SK-N-MC (cell line): ENCODE measurements at regions not wholly inside any gene's neighbourhood (a gene's known extent, or its start where the extent isn't known, plus 50 kb on each side); places are given as distances from the start of the nearest gene placed in this dataset.

Experiments
- DNase-seq: peaks from one replicate; pipeline ENCODE4 v3.0.0-alpha.2; 2011; ENCODE audit warnings: low read depth, low spot score
- H3K27ac ChIP-seq: fragments of 200-600 bp; sonication (generic); 2 replicates; pipeline ENCODE4 v1.5.1; 2016; ENCODE audit warnings: mixed run types
- H3K36me3 ChIP-seq: fragments of 200-600 bp; sonication (generic); 2 replicates; pipeline ENCODE4 v1.6.1; 2017; ENCODE audit warnings: antibody characterized with exemption, low read length, mixed read lengths; ENCODE audit not compliant: insufficient read depth
- H3K4me3 ChIP-seq: fragments of 200-600 bp; sonication (generic); 2 replicates; pipeline ENCODE4 v1.5.1; 2016
- H3K9ac ChIP-seq: fragments of 200-600 bp; sonication (generic); 2 replicates; pipeline ENCODE4 v1.8.0; 2017; ENCODE audit warnings: mixed run types, mixed read lengths; ENCODE audit not compliant: insufficient read length
- H3K9me3 ChIP-seq: fragments of 200-600 bp; sonication (generic); 2 replicates; pipeline ENCODE4 v1.6.1; 2017; ENCODE audit warnings: low read depth, mild to moderate bottlenecking, antibody characterized with exemption, low read length, moderate library complexity, mixed read lengths
- EZH2 ChIP-seq: fragments of 200-600 bp; sonication (generic); IDR thresholded peaks from one replicate; pipeline ENCODE4 v1.6.1; 2017; ENCODE audit warnings: antibody characterized with exemption
- FOXP2 ChIP-seq: optimal IDR thresholded peaks from 2 replicates; pipeline ENCODE3; 2011; ENCODE audit warnings: mild to moderate bottlenecking, moderate library complexity; ENCODE audit not compliant: insufficient read depth; ENCODE audit errors: extremely low read length, control extremely low read depth
- POLR2AphosphoS5 ChIP-seq: IDR thresholded peaks from 2 replicates; pipeline ENCODE4 v1.6.1; 2012; ENCODE audit warnings: mild to moderate bottlenecking, low read depth, low read length, borderline replicate concordance

- H3K27ac ChIP-seq: no peak overlapping the region
- no peak overlapping the region for H3K9ac ChIP-seq
- no peaks in the 10 kb centered on the region for H3K9me3 ChIP-seq
- H3K36me3 ChIP-seq: no peaks in the 10 kb centered on the region
- H3K4me3 ChIP-seq: no peak overlapping the region
- TF ChIP-seq POLR2AphosphoS5: no peak
- TF ChIP-seq FOXP2: no peak
- no peak for TF ChIP-seq EZH2
- no peak for DNase-seq
Measured at GRCh38 chr15:38667890-38668850, 103.6 kb upstream of the RASGRP1 start.

GRCh38 chr15:38668898-38669391, 104.3 kb upstream of the RASGRP1 start:
- no peak overlapping the region for H3K4me3 ChIP-seq
- TF ChIP-seq FOXP2 (no peak), POLR2AphosphoS5 (no peak), EZH2 (no peak)
- H3K9me3 ChIP-seq: no peaks in the 10 kb centered on the region
- no peak overlapping the region for H3K27ac ChIP-seq
- H3K36me3 ChIP-seq: no peaks in the 10 kb centered on the region
- H3K9ac ChIP-seq: no peak overlapping the region
- DNase-seq: no peak

GRCh38 chr15:38670128-38671005, 105.8 kb upstream of the RASGRP1 start:
- TF ChIP-seq EZH2 (no peak), FOXP2 (no peak)
- no peak overlapping the region for H3K4me3 ChIP-seq
- no peak overlapping the region for H3K9ac ChIP-seq
- DNase-seq: no peak
- H3K27ac ChIP-seq: no peak overlapping the region
- no peaks in the 10 kb centered on the region for H3K36me3 ChIP-seq
- H3K9me3 ChIP-seq: no peaks in the 10 kb centered on the region

- H3K9me3 ChIP-seq: no peaks in the 10 kb centered on the region
- no peak overlapping the region for H3K27ac ChIP-seq
- TF ChIP-seq FOXP2: no peak
- no peak for TF ChIP-seq POLR2AphosphoS5
- TF ChIP-seq EZH2: no peak
- H3K4me3 ChIP-seq: no peak overlapping the region
- H3K36me3 ChIP-seq: no peaks in the 10 kb centered on the region
- no peak for DNase-seq
- no peak overlapping the region for H3K9ac ChIP-seq
Measured at GRCh38 chr15:38671006-38671387, 106.4 kb upstream of the RASGRP1 start.

- no peak for DNase-seq
- Histone ChIP-seq H3K9me3 (no peaks in the 10 kb centered on the region), H3K27ac (no peak overlapping the region), H3K4me3 (no peak overlapping the region), H3K9ac (no peak overlapping the region), H3K36me3 (no peaks in the 10 kb centered on the region)
- TF ChIP-seq EZH2 (no peak), POLR2AphosphoS5 (no peak), FOXP2 (no peak)
Measured at GRCh38 chr15:38671675-38672254, 107.2 kb upstream of the RASGRP1 start.

- no peak overlapping the region for H3K9ac ChIP-seq
- H3K4me3 ChIP-seq: no peak overlapping the region
- no peak overlapping the region for H3K27ac ChIP-seq
- H3K36me3 ChIP-seq: no peaks in the 10 kb centered on the region
- no peaks in the 10 kb centered on the region for H3K9me3 ChIP-seq
- no peak for DNase-seq
- no peak for TF ChIP-seq FOXP2
- no peak for TF ChIP-seq POLR2AphosphoS5
- TF ChIP-seq EZH2: no peak
Measured at GRCh38 chr15:38672273-38672672, 107.7 kb upstream of the RASGRP1 start.

- DNase-seq: no peak
- TF ChIP-seq POLR2AphosphoS5: no peak
- no peak for TF ChIP-seq FOXP2
- TF ChIP-seq EZH2: no peak
- Histone ChIP-seq H3K27ac (no peak overlapping the region), H3K36me3 (no peaks in the 10 kb centered on the region), H3K4me3 (no peak overlapping the region), H3K9me3 (no peaks in the 10 kb centered on the region), H3K9ac (no peak overlapping the region)
Measured at GRCh38 chr15:38672814-38673670, 108.4 kb upstream of the RASGRP1 start.
